Lower lobe of right lung (tissue), 2 donors: ENCODE measurements at regions not wholly inside any gene's neighbourhood (a gene's known extent, or its start where the extent isn't known, plus 50 kb on each side); places are given as distances from the start of the nearest gene placed in this dataset.

ENCODE experiments used
- ATAC-seq, 2 donors: fragments of 200-7000 bp; cut with Tn5 transposase; one replicate each; pipeline ENCODE4 v1.9.1; 2020 to 2022; ENCODE audit warnings: mild to moderate bottlenecking in 2 of 2, moderate library complexity in 2 of 2
- DNase-seq: peaks from one replicate; pipeline ENCODE4 v3.0.0-alpha.2; 2020
- H3K27ac ChIP-seq: fragments of 200-600 bp; one replicate; pipeline ENCODE4 v1.8.0; 2022
- H3K27me3 ChIP-seq: fragments of 200-600 bp; one replicate; pipeline ENCODE4 v1.8.0; 2022; ENCODE audit warnings: low read depth
- H3K36me3 ChIP-seq: fragments of 200-600 bp; one replicate; pipeline ENCODE4 v1.8.0; 2022; ENCODE audit warnings: mild to moderate bottlenecking
- H3K4me1 ChIP-seq: fragments of 200-600 bp; one replicate; pipeline ENCODE4 v1.8.0; 2022
- H3K4me3 ChIP-seq: fragments of 200-600 bp; one replicate; pipeline ENCODE4 v1.8.0; 2022; ENCODE audit warnings: mild to moderate bottlenecking
- H3K9me3 ChIP-seq: fragments of 200-600 bp; one replicate; pipeline ENCODE4 v1.8.0; 2022
- intact Hi-C: fragments of 100-400 bp; cut with DNase I; formaldehyde crosslinking; loops from one replicate; pipeline ENCODE4 v1.11.0; 2022
- TF ChIP-seq, protein P1 (sequence below): fragments of 200-600 bp; IDR thresholded peaks from one replicate; pipeline ENCODE4 v1.8.0; 2022; ENCODE audit warnings: antibody characterized with exemption, mild to moderate bottlenecking
- donor health status: DM: no; HTN: yes; CAD: no; lungs with severe emphysema.

DNA sequence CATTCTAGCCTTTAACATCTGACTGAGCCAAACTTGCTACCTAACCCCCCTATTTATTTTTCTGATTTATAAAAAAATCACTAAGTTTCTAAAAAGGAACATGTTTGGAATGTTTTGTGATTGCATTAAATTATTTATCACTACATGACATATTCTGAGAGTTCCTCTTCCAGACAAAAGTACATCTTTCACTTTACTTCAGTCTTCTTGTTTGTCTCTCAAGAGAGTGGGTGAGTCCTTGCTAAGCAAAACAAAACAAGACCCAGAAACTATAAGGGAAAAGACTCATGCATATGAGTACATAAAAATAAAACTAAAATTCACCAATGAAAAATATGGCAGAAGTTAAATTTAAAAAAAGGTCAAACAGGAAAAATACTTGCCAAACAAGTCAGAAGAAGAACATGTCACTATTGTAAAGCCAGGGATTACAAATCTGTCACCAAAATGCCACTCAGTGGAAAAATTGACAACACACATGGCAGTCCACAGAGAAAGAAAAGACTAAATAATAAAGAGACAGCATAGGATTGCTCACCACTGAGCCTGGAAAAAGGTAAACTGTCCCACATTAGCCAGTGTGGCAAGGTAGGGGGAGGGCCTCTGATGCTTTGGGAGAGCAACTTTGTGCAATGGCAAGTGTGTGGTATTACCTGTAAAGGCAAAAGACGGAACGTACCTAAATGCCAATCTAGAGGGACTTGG lies 166.7 kb upstream of the ZNF32 start:
- no peaks in the 10 kb centered on the region for H3K27me3 ChIP-seq
- intact Hi-C loops: no loop called here
- DNase-seq (no peak), ATAC-seq (no peak)
- peaks cover 28% of the 10 kb centered on the region for H3K4me1 ChIP-seq
- no peak overlapping the region for H3K4me3 ChIP-seq
- TF ChIP-seq, protein P1, sequence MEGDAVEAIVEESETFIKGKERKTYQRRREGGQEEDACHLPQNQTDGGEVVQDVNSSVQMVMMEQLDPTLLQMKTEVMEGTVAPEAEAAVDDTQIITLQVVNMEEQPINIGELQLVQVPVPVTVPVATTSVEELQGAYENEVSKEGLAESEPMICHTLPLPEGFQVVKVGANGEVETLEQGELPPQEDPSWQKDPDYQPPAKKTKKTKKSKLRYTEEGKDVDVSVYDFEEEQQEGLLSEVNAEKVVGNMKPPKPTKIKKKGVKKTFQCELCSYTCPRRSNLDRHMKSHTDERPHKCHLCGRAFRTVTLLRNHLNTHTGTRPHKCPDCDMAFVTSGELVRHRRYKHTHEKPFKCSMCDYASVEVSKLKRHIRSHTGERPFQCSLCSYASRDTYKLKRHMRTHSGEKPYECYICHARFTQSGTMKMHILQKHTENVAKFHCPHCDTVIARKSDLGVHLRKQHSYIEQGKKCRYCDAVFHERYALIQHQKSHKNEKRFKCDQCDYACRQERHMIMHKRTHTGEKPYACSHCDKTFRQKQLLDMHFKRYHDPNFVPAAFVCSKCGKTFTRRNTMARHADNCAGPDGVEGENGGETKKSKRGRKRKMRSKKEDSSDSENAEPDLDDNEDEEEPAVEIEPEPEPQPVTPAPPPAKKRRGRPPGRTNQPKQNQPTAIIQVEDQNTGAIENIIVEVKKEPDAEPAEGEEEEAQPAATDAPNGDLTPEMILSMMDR: no peak
- no peaks in the 10 kb centered on the region for H3K9me3 ChIP-seq
- H3K36me3 ChIP-seq: no peaks in the 10 kb centered on the region
- H3K27ac ChIP-seq: no peak overlapping the region

DNA sequence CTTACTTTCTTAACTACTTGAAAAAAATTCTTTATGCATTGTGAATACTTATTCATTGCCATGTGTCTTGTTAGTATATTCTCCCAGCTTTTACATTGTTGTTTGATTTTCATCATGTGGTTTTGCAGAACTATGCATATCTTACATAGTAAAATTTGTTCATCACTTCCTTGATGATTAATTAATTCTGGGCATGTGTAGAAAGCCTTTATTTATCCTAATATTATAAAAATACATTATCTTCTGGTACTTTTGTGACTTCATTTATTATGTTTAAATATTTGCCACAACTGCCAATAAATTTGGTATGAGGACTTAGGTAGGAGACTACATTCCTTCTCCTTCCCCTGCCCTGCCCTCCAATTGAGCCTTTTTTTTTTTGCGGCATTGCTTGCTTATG lies 166.0 kb upstream of the ZNF32 start:
- H3K4me3 ChIP-seq: no peak overlapping the region
- TF ChIP-seq, protein P1: no peak
- H3K27me3 ChIP-seq: no peaks in the 10 kb centered on the region
- H3K27ac ChIP-seq: no peak overlapping the region
- intact Hi-C loops: no loop called here
- ATAC-seq (no peak), DNase-seq (no peak)
- H3K36me3 ChIP-seq: no peaks in the 10 kb centered on the region
- H3K9me3 ChIP-seq: no peaks in the 10 kb centered on the region
- peaks cover 28% of the 10 kb centered on the region for H3K4me1 ChIP-seq

DNA sequence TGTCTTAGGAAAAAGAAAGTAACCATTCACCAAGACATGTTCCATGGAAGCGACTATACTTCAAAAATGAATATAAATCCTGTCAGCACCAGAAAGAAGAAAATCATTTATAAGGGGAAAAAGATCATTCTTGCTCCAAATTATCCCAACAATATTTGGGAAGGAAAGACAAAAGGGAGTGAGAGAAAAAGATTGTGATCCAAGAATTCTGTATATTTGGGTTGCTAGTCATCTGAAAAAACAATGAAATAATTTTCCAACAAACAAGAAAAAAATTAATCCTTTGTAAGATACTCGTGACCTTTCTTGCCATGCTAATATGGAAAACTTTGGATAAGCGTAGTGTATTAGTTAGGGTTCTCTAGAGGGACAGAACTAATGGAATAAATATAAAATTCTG lies 163.2 kb upstream of the ZNF32 start:
- no peak for ATAC-seq
- DNase-seq: no peak
- Histone ChIP-seq H3K36me3 (no peaks in the 10 kb centered on the region), H3K4me1 (peaks cover 27% of the 10 kb centered on the region), H3K27ac (no peak overlapping the region), H3K27me3 (no peaks in the 10 kb centered on the region), H3K9me3 (no peaks in the 10 kb centered on the region), H3K4me3 (no peak overlapping the region)
- TF ChIP-seq, protein P1: no peak
- intact Hi-C loops: no loop called here

DNA sequence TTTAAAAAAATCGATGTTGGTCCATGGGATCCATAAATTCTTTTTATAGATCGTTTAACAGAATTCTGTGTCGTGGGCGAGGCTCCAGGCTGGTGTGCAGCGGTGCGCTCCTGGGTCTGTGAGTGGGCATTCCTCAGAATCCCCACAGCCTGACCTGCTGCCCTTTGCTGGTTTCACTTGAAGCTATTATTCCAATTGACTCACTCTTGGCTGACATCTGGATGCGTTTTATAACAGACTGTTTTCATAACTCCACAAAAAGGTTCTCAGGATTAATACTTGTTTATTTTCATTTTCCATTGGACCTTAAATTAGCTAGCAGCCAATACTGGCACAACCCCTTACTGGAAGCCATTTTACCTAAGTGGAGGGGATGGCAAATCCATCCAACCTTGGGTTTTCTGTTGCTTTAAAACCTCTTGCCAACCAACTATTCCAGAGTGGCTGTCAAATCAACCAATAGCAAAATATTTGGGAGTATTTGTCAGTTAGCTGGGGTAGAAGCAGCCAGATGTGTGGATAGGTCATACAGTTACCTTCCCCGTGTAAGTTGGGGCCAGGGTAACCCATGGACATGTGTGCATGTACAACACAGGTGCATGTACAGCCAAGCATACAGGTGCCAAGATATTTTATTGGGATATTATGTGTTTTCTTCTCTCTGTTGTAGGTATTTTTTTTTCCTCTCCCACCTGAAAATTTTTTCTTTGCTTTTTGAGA lies 160.7 kb upstream of the ZNF32 start:
- Histone ChIP-seq H3K27me3 (no peaks in the 10 kb centered on the region), H3K27ac (no peak overlapping the region), H3K9me3 (no peaks in the 10 kb centered on the region), H3K4me1 (peaks cover 14% of the 10 kb centered on the region), H3K36me3 (no peaks in the 10 kb centered on the region), H3K4me3 (no peak overlapping the region)
- intact Hi-C loops: no loop called here
- TF ChIP-seq, protein P1: no peak
- ATAC-seq (no peak), DNase-seq (no peak)

DNA sequence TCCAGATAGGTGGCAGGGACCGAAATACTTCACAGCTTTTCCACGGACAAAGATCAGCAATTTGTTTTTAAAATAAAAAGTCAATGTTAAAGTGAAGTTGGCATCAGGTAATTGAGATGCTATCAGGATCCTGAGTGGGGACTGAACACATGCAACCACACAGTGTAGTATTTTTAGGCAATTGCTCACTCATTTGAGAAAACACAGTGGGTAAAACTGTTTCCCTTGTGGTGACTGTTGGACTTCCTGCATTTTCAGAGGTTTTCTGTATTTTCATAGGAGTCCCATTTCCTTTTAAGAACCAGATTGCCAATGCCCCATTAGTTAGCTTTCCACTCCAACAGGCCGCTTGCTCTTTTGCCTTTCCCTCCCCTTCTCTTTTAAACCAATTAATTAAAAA lies 159.5 kb upstream of the ZNF32 start:
- Histone ChIP-seq H3K36me3 (no peaks in the 10 kb centered on the region), H3K27ac (no peak overlapping the region), H3K27me3 (no peaks in the 10 kb centered on the region), H3K4me1 (peaks cover 14% of the 10 kb centered on the region), H3K9me3 (no peaks in the 10 kb centered on the region), H3K4me3 (no peak overlapping the region)
- TF ChIP-seq, protein P1: no peak
- ATAC-seq (no peak), DNase-seq (no peak)
- intact Hi-C loops: no loop called here
